HG02852 (cell line): ENCODE measurements at regions not wholly inside any gene's neighbourhood (a gene's known extent, or its start where the extent isn't known, plus 50 kb on each side); places are given as distances from the start of the nearest gene placed in this dataset.

Experiments used
- ATAC-seq: cut with Tn5 transposase; IDR thresholded peaks from one replicate; pipeline ENCODE4 v1.9.1; 2021; ENCODE audit warnings: mild to moderate bottlenecking, moderate library complexity; ENCODE audit not compliant: unreplicated experiment

- ATAC-seq, result no peak
Measured at GRCh38 chr10:128418819-128419218, 292.6 kb upstream of the MKI67 start.

DNA sequence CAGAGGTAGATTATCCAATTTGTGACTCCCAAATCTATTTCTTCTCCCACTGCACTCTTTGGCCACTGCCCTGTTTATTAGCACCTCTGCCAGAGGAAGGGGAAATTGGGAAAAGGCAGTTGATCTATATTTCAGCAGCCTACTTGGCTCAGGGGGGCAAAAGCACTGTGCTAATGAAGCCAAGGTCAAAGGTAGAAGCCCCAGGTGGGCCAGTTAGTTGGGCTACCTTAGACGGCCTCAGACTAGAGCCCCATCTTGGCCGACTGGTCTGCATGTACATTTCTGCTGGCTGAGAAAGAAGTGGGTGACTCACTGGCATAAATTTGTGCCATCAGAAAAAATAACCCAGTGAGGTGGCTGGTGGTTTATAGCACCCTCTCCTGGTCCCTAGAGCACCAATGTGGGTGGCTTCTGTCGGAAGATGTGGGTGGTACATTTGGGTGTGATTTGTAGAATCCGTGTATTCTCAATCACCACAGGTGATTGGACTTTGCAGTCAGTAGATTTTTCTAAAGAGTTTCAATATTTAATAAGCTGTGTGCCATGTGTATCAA, 293.3 kb upstream of the MKI67 start:
- ATAC-seq, result no peak

DNA sequence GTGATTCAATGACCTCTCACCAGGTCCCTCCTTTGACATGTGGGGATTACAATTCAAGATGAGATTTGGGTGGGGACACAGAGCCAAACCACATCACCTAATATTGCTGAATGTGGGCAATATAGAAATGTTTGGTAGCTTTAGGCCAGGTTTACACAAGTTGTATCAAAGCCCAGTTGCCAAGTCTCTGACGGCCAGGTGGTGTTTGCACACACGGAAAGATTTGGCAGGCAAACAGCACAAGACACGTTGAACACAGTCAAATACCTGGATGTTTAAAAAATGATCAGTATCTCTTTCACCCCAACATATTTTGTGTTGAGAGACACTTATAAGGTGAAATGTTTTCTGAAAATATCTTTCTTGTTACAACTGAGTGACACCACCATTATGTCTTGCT, 294.4 kb upstream of the MKI67 start:
- ATAC-seq, result no peak

- no peak for ATAC-seq
Measured at GRCh38 chr10:128421371-128422160, 295.3 kb upstream of the MKI67 start.

- ATAC-seq, result no peak
Measured at GRCh38 chr10:128422190-128422589, 296.0 kb upstream of the MKI67 start.

DNA sequence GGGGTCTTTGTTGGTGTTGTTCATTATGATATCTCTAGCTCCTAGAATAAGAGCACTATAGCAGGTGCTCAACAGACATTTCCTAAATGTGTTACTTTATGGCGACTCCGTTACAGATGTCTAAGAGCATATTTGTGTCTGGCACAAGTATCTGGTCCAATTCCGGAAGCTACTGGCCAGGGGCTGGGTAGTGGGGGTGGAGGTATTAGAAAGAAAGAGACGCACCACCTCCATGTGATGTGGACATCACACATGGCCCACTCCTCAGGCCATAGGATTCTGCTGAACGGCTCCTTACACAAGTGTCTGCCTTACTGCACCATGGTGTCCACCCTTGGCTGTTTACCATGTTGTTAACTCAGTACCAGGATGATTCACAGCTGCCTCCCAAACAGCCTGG, 296.8 kb upstream of the MKI67 start:
- ATAC-seq, result no peak

GRCh38 chr10:128429321-128429720, 303.1 kb upstream of the MKI67 start:
- no peak for ATAC-seq

DNA sequence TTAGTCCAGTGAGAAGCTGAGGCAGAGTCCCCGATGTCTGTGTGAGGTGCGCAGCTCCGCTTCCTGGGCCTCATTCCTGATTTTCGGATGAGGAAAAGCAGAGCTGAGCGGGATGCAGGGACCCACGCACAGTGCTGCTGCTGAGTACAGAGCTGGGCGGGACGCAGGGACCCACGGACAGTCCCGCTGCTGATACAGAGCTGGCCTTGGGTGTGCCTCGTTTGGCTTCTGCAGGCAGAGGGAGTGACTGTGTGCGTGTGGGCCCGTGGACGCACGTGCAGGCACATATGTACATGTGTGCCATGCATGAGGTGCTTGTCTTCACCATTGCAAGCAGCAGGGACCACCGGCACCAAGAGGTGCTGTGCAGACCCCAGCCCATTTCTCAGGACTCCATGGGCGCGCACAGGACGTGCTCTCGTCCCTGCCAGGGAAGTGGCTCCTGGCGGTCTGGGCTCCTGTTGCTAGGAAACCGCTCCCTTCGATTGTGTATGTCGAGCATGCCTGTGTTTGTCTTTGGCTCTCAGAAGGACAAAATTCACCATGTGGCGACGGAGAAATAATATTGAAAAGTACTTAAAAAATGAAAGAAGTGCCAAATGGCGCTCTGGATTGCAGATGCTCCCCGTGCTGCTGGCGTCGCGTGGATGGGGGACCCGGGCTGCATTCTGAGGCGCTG, 303.8 kb upstream of the MKI67 start:
- ATAC-seq, result no peak

GRCh38 chr10:128431083-128431482, 304.9 kb upstream of the MKI67 start:
- no peak for ATAC-seq

DNA sequence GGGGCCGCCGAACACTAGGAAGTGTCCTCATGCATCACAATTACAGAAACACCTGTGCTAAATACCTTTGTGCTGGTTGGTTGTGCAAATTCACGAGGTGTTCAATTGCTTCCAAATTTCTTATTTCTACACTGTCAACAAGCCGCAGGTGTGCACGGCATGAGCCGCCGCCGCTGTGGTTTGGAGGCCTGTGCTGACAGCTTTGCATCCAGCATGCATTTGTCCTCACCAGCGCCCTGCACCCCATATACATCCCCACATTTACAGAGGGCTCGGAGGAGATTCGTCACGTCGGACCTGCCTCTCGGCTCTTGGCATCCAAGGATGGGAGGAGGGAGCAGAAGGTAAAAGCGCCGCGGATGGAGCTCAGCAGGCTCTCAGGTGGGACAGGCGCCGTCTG, 305.3 kb upstream of the MKI67 start:
- ATAC-seq, result no peak

DNA sequence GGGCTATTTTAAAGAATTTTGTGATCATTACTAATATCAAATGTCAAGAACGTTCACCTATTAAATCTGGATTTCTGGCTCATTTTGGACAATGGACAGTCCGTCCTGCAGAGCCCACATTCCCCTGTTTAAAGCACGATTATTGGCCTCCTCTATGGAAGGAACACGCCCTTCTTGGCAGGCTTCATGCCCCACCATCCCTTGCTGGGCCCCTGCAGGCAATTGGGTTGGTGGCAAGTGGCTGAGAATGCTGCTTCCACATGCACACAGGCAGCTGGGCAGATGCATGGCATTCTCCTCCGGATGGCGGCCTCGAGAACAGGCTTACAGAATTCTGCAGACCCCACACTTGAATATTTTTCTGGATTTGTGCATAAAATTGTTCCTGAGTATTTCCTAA, 305.8 kb upstream of the MKI67 start:
- no peak for ATAC-seq

- no peak for ATAC-seq
Measured at GRCh38 chr10:128432423-128432822, 306.2 kb upstream of the MKI67 start.

DNA sequence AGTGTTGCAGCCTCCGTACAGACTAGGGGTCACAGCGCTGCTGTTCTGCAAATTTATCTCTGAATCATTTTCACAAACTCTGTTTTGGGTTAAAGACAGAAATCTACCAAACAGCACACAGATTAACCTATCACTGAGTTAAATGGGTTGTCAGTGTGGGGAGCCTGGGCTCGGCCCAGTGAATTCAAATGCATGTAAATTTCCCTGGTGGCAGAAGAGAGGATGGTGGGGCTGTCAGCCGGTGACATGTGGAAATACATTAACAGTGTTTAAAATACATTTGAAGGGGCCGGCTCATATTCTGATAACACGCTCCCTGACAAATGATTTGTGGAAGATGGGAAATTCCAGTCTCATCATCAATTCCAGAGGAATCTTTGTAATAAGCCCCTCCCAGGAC, 309.6 kb upstream of the MKI67 start:
- ATAC-seq, result no peak

DNA sequence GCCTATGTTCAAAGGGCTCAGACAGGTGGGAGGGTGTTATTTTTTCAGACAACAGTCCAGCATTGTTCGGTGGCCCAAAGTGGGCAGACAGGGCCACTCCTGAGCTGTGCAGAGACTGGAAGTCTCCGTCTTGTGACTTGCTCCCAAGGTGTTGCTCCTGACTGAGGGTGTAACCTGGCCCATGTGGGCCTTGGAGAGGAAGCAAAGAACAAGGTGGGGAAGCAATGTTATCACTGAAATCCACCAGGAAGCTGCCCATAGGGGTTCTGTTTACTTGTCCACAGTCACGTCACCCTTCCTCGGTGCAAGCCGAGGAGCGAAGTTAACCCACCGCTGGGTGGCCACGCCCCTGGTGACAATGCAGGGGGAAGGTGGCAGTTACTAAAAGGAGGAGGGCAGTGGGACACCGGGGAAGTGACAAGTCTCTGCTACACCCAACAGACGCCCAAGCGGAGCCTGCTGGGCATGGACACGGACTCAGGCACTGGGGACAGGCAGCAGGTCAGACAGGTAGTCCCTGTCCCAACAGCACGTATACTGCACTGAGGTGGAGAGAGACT, 311.6 kb upstream of the MKI67 start:
- no peak for ATAC-seq

- ATAC-seq, result no peak
Measured at GRCh38 chr10:128438417-128439063, 312.3 kb upstream of the MKI67 start.

GRCh38 chr10:128440513-128441160, 314.4 kb upstream of the MKI67 start:
- no peak for ATAC-seq

DNA sequence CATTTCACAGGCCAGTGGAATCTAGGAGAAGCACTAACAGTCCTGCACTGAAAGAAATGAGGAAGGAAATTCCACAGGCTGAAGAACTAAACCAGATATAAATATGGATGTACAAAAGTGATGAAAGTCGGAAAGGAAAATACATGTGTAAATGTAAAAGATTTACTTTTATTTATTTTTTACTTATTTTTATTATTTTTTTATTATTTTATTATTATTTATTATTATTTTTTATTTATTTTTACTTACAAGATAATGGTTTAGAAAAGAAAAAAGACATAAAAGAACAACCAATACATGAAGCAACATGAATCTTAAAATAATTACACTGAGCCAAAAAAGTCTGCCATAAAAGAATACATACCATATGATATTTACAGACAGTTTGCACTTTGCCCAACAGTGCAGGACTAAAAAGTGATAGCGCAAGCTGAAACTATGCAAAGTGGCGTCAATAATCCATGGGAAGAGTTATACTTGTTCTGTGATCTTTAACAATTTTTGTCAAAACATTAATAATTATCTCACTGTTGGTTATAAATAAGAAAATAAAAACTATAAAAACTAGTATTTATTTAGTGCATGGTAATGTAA, 317.8 kb upstream of the MKI67 start:
- ATAC-seq, result no peak

GRCh38 chr10:128448796-128449195, 322.6 kb upstream of the MKI67 start:
- no peak for ATAC-seq

GRCh38 chr10:128451879-128452278, 325.7 kb upstream of the MKI67 start:
- no peak for ATAC-seq

DNA sequence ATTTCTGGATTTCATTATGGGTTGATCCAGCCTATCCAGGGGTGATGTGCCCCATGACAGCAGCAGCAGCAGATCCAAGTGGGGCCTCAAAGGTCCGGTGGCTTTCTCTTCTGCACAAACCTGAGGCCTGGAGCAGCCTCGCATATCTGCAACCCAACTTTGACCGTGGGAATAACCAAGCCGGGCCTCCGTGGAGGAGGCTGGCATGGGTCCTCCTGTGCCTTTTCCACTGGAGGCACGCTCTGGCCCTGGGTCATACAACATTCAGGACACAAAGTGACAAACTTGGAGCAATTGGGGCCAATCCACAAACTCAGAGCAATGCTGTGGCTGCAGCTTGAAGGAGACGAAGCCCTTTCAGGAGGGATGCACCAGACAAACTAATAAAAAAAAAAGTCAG, 330.0 kb upstream of the MKI67 start:
- ATAC-seq, result no peak

GRCh38 chr10:128457136-128457535, 330.9 kb upstream of the MKI67 start:
- no peak for ATAC-seq
